ENCODE measurements at regions not wholly inside any gene's neighbourhood (a gene's known extent, or its start where the extent isn't known, plus 50 kb on each side); places are given as distances from the start of the nearest gene placed in this dataset.

- DNase-seq (ENCODE audit: low read depth) = no peak
- no peak overlapping the region for H3K4me3 ChIP-seq (ENCODE audit: control insufficient read depth, low read depth, low read length)
- no peak for TF ChIP-seq CTCF (IDR thresholded peaks at IDR 0.05; ENCODE audit: control insufficient read depth, insufficient read depth, low read depth, low read length, missing control alignments)
These were observed 839.9 kb downstream of the MAFB start for GRCh38 chr20:39849171-39849570.

- DNase-seq (ENCODE audit: low read depth) = no peak
- TF ChIP-seq CTCF (IDR thresholded peaks at IDR 0.05; ENCODE audit: control insufficient read depth, insufficient read depth, low read depth, low read length, missing control alignments) = no peak
- no peak overlapping the region for H3K4me3 ChIP-seq (ENCODE audit: control insufficient read depth, low read depth, low read length)
These were observed 849.5 kb downstream of the MAFB start for GRCh38 chr20:39839399-39840119.

GRCh38 chr20:39837561-39837960 lies 851.5 kb downstream of the MAFB start:
- TF ChIP-seq CTCF (IDR thresholded peaks at IDR 0.05; ENCODE audit: control insufficient read depth, insufficient read depth, low read depth, low read length, missing control alignments) = no peak
- H3K4me3 ChIP-seq (ENCODE audit: control insufficient read depth, low read depth, low read length) = no peak overlapping the region
- DNase-seq (ENCODE audit: low read depth) = no peak

GRCh38 chr20:39835130-39835842 lies 853.8 kb downstream of the MAFB start:
- no peak for TF ChIP-seq CTCF (IDR thresholded peaks at IDR 0.05; ENCODE audit: control insufficient read depth, insufficient read depth, low read depth, low read length, missing control alignments)
- no peak for DNase-seq (ENCODE audit: low read depth)
- no peak overlapping the region for H3K4me3 ChIP-seq (ENCODE audit: control insufficient read depth, low read depth, low read length)

- TF ChIP-seq CTCF (IDR thresholded peaks at IDR 0.05; ENCODE audit: control insufficient read depth, insufficient read depth, low read depth, low read length, missing control alignments) = no peak
- no peak for DNase-seq (ENCODE audit: low read depth)
- no peak overlapping the region for H3K4me3 ChIP-seq (ENCODE audit: control insufficient read depth, low read depth, low read length)
These were observed 858.1 kb downstream of the MAFB start for GRCh38 chr20:39830903-39831302.

- H3K4me3 ChIP-seq (ENCODE audit: control insufficient read depth, low read depth, low read length) = no peak overlapping the region
- no peak for DNase-seq (ENCODE audit: low read depth)
- TF ChIP-seq CTCF (IDR thresholded peaks at IDR 0.05; ENCODE audit: control insufficient read depth, insufficient read depth, low read depth, low read length, missing control alignments) = no peak
These were observed 859.4 kb downstream of the MAFB start for GRCh38 chr20:39829661-39830060.
